ENCODE measurements at regions not wholly inside any gene's neighbourhood (a gene's known extent, or its start where the extent isn't known, plus 50 kb on each side); places are given as distances from the start of the nearest gene placed in this dataset.

DNA sequence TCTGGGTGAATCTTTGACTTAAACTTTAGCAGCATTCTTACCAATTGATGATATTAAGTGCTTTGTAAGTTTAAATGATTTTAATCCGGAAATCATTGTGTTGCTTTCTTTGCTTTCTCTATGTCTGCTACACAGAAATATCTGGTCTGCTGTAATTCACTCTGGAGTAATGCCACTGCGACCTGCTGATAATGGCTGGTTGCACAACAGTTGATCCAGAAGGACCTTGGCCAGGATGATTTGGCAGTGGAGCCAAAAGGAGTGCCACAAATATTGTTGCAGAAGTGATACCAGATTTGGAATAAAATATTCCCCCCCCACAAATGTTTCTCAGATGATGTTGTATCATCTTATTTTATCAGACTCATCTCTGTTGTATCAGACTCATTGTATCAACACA lies 2063.9 kb downstream of the MRPL39 start:
- no peak for DNase-seq

DNA sequence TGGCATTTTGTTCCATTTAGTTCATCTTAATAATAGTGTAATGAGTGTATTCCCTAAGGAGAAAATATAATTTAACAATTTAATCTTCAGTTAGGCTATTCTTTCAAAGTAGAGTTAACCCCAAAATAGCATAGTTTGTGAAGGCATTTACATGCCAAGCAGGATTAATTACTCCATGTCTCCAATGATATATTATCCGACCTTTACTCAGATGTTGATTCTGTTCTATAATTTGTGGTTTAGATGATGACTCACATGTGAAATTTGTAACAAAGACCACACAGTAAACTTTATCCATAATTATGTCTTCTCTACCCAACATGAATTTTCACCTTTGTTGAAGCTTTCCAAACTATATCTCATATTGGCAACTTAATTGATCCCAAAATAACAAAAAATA lies 2065.2 kb downstream of the MRPL39 start:
- DNase-seq = no peak

DNA sequence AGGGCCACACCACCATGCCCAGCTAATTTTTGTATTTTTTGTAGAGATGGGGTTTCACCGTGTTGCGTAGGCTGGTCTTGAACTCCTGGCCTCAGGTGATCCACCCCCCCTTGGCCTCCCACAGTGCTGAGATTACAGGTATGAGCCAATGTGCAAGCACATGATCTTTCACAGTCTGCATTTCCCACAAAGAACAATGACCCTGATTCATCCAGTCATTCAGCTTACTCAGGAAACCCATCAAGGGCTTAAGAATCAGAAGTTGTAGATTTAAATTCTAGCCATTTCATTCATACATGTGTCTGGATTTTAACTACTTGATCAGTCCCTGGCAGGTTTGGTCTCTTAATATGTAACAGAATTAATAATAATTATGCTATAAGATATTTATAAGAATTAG lies 2065.7 kb downstream of the MRPL39 start:
- no peak for DNase-seq

DNA sequence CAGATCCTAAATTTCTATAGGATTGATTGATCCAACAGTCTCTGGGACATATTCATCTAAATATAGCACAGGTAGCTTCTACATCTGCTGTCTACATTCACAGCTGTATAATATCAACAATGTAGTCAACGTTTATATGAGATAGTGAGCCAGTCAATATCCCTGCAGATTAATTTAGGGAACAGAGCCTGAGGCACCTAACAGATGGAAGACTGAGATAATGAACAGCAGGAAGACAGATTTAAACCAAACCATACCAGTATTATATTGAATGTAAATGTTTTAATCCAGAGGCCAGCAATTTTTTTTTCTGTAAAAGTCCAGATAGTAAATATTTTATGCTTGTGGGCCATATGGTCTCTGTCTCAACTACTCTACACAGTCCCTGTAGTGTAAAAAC lies 2072.4 kb downstream of the MRPL39 start:
- DNase-seq = no peak

DNA sequence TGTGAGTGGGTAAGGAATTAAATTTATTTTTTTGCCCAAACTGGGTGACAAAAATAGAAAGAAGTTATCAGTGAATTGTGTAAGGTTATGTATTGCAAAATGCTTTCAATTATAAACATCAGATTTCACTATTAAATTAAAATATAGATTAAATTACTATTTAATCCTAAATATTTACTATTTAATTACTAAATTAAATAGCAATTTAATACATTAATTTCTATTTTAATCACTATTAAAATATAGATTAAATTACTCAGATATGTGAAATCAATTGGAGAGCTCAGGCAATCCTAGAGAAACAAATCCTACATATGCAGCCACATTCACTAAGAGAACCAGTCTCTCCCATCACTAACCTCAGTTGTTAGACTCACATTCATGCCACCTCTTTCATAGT lies 2075.8 kb downstream of the MRPL39 start:
- DNase-seq = no peak

DNA sequence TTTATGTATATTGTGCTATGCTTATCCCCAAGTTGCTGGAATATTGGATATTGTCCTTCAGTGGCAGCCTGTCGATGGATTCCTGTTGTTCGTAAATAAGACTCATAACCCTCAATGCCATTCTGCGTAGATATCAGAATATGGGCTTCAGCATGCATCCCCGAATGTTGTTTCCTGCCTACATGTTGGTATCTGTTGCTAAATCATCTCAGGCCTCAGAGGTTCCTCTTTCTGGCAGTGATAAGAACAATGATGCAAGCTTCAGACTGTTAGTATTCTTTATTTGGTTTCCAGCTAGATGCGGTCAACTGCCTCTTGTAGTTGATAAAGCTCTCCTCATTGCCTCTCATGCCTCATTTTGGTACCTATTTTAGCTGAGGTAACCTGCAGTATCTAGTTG lies 2082.6 kb downstream of the MRPL39 start:
- DNase-seq = no peak

DNA sequence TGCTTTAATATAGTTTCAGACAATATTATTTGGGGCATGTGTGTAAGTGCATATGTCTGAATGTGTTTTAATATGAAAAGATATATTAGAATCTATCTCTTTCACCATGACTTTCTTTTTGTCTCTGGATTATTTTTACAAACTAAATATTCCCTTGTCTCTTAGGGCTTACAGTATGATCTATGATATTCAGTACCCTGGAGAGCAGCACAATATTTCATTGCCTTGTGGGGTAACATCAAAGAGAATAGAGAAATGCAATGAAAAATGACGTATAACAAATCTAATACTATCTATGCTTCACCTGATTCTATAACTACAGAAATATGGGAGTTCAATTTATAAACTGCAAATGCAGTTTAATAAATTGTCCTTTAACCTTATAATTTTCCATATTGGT lies 2084.5 kb downstream of the MRPL39 start:
- no peak for DNase-seq

DNA sequence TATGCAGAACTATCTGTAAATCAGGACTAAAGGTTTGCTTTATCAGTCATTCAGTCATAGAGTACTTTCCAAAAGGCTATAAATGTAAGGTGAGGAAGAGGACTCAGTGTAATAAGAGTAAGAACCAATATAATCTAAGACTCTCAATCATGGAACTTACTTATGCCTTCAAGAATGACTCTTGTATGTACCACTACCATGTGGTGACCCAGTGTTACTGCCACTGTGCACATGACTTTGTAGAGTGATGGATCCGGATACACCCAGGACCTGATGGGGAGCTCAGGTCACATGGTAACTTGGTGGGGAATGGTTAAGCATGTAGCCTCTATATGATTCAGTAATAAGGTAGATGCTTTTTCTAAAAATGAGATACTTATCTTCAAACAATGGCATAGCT lies 2099.8 kb downstream of the MRPL39 start:
- DNase-seq = no peak

DNA sequence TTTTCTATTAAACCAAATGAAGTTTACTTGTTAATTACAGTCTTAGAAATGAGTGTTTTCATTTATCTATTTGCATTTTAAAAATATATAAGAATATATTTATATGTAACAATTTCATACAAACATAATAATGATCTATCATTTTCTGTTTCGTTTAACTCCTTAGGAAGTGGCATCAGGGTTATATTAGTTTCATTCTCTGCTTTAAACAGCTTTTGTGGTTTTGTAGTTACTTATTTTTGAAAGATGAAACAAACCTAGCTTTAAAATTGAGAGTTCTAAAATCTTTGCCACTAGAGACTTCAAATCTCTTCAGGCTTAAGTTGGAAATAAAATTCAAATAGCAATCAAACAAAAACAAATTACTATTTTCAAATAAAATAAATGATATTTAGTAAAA lies 2110.6 kb downstream of the MRPL39 start:
- DNase-seq = no peak

DNA sequence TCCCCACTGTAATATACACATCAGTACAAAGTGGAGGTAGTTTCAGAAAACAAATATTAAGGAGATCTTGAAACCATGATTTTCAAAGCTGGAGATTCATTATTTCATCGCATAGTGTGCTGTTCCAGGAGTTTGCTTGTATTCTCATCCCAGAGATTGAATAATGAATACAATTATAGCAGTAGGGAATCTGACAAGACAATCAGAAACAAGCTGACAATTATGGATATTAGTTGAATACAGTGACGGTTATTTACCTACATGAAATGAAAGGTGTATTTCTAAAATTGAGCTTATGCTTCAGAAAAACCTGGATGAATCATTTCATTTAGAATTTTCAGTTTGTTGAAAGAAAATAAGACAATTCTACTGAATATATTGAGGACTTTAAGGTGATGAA lies 2119.0 kb downstream of the MRPL39 start:
- no peak for DNase-seq

DNA sequence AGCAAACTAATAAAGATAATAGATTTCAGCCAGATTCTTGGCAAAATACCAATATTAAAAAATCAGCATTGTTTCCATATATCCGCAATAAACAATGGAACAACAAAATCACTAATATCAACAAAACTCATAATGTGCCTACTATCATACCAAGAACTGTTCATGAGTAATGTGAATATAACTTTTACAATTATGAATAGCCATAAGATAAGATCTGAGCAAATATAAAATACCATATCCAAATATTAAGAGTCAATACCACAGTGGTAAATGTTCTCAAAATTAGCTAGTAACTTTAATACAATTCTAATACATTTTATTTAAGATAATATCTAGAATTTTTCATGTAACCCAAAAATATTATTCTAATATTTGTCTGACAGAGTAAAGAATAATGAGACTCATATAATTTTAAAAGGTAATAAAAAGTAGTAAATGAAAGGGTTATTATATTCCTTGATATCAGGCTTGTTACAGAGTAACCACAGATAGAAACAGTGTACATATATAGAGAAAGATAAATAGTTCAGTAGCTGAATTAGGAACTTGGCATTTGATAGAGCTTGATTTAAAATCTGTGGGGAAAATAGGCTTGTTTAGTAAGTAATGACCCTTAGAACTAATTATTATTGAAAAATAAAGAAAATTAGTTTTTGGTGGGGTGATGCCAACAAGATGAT lies 2126.6 kb downstream of the MRPL39 start:
- DNase-seq = no peak

DNA sequence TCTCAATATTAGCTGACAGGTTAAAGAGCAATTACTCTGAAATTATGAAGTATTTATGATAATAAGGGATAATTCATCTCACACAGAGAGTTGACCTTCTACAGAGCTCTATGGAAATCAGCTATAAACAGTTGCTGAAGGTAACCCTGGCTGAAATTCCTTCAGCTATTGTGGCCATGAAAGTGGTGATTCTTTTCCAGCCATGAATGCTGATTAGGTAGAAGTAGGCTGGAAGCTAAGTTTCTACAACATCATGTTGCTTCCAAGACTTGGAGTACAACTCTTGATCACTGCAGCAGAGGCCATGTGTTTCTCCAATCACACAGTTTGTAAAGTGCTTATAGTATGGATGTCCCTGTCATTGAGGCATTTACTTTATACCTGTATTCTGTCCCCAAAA lies 2128.9 kb downstream of the MRPL39 start:
- no peak for DNase-seq

DNA sequence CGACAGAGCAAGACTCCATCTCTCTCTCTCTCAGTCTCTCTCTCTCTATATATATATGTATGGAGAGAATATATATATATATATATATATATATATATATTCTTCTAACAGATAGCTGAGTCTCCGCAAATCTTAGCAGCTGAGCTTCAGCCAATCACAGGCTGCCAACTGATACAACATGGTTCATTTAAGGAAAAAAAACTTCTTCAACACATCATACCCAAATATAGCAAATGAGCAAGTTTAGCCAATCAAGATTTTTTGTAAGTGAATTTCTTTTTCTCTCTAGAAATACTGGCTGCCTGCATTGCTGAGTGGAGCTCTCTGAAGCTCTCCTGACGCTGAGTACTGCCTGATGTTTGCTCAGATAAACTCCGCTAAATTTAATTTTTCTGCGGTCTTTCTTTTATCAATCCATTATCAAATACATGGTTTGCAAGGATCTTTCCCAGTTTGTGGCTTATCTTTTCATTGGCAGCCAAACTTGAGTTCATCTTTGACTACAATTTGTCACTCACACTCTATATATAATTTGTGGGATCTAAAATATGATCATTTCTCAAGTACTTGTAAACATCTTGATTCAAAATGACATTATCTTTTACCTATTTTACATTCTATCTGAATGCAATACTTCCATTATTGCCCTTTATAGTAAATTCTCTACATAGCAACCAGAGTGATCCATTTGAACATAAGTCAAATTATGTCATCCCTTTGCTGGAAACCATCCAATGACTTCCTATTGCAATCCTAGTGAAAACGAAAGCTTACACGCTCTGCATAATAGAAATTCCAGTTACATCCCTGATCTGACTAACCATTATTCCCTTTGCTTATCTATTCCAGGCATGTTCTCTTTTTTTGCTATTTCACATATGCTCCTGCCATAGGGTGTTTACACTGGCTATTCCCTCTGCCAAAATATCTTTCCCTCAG lies 2131.7 kb downstream of the MRPL39 start:
- DNase-seq = peak; percentile 24

DNA sequence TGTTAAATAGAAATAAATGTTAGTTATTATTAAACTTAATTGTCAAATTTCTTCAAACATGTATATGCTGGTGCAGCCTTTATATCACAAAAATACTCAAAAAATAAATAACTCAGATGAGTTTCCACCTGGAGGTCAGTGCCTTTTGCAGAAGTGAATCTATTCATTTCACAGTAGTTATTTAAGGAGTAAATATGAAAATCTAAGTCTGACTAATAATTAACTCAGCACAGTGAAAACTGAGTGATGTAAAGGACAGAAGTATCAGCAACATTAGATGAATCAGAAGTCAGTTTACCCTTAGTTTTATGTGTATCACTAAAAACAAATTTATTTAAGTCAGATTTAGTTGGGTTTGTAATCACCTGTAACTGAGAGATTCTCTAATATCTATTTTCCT lies 2135.4 kb downstream of the MRPL39 start:
- no peak for DNase-seq

DNA sequence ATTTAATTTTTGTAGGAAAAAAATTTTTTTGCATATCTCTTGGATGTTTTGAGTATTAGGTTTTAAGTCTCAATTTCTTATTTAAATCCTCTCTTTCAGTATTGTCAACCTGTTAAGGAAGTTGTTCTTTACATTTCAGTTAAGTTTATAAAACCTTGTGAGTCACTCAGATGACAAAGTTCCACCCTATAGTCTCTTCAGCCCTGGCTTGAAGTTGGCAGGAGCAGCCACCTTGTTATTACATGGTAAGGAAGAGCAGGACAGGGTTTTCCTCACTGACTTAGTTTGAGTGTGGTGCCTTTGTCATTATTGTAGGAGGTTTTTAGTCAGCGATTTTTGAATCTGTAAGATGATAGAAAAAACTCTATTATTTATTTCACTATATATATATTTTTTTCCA lies 2143.9 kb downstream of the MRPL39 start:
- no peak for DNase-seq

DNA sequence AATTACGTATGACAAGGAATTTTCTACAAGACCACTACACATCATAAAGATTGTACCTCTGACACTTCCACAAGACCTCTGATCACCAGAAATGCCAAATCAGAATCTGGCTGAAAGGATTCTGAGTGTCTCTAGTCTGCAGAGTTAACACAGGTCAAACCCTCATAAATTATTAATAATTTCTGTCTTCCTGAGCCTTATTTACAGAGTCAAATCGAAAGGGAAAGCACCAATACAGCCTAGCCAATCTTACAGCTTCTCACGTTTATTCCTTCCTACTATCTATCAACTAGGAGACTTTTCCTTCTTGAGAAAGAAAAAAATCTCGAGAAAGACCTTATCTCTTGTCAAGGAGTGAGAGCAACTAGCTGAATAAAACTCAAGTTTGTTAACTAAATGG lies 2151.6 kb downstream of the MRPL39 start:
- no peak for DNase-seq

DNA sequence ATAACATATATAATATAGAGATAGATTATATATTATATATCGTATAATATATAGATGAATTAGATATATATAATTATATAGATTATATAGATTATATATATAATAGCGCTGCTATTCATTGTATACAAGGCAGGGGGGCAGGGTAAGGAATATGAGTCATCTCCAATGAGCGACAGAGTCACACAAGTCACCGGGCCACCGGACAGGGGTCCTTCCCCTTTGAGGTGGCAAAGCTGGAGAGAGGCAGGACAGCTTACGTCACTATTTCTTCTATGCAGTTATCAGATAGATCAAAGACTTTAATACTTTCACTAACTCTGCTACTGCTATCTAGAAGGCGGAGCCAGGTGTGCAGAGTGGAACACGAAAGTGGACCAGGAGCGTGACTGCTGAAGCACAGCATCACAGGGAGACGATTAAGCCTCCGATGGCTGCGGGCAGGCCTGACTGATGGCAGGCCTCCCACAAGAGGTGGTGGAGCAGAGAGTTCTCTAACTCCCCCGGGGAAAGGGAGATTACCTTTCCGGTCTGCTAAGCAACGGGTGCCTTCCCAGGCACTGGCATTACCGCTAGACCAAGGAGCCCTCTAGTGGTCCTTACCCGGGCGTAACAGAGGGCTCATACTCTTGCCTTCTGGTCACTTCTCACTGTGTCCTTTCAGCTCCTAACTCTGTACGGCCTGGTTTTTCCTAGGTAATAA lies 2154.7 kb downstream of the MRPL39 start:
- DNase-seq = peak; percentile 0

DNA sequence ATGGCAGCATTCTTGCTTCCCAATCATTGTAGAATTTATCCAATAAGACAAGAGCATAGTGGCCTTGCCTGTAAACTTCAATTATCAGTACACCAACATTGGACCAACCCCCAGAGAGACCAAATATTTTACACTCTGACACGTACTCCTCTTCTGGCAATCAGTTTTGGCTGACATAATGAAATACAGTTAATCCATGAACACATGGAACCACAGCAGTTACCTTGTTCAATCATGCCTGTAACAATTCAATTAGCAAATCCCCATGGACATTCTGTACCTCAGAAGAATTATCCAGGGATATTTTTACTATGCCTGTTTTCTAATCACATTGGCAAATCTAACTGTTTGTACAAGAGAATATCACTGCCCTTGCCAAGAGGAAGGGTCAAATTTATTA lies 2162.0 kb downstream of the MRPL39 start:
- DNase-seq = no peak

DNA sequence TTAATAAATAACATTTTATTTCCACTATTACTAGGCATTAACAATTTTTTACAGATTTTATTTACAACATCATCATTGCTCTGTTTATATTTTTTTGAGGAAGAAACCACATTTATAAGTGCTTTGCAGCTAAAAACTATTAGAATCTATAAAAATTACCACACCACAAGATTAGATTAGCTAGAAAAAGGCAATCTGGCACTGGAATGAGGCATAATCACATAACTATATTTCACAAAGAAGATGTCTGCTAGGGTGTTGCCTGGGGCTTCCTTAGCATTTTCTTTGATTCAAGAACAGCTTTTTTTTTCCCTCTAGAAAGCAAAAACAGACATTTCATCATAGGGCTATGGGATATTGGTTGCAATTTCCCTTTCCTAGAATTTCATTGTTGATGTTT lies 2169.2 kb downstream of the MRPL39 start:
- DNase-seq = no peak

DNA sequence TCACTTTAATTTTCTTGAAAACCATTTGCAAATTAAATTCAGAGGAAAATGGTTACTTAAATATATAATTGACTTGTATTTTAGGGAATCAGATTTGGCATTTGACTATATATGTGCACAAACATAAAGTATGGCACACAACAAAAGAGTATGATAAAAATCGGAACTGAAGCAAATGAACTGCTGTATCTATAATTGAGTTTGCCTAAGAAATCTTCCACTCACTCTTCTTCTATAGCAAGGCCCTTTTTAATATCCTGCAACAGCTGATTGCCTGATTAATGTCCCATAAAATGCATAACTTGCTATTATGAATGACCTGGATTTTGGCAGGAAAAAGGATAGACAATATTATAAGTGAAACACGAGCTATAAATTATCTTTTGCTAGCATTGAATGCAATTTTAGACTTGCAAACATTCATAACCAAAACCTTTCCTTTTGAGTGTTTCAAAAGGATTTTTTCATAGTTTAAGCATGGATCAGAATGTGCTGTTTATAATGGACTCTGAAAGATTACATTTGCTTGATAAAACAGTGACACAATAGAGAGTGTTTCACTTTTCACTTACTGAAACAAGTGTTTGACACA lies 2204.3 kb downstream of the MRPL39 start:
- no peak for DNase-seq

DNA sequence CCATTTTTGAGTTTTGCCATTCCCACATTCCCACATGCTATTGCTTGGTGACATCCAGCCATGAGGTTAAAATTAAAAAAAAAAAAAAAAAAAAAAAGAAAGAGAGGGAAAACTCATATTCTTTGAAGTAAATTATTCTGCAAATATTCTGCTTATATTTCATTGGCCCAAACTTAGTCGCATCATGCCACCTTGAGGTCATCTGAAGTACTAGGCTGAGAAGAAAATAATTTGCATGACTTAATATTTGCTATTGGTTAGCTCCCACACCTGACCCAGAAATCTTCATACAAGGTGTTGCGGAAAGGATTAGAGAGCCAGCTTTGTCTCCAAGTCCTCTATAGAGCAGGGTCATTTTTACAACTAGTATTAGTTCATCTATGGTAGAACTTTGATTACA lies 2206.0 kb downstream of the MRPL39 start:
- peak; percentile 2 for DNase-seq

DNA sequence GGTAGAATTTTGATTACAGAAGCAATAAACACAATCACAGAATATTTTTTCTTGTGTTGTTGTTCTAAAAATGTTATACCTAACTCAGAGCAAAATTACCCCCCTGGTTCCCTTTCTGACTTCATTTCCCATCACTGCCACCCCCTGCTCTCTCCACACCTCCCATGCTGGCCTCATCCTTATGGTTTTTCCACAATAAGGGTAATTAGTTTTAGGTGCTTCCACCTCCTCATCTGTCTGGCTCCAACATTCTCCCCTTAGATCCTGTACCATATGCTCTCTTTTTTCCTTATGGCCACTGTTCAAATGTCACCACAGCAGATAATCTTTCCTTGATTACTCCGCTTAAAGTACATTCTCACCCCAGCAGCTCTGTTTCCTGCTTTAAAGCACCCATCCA lies 2208.6 kb downstream of the MRPL39 start:
- no peak for DNase-seq

DNA sequence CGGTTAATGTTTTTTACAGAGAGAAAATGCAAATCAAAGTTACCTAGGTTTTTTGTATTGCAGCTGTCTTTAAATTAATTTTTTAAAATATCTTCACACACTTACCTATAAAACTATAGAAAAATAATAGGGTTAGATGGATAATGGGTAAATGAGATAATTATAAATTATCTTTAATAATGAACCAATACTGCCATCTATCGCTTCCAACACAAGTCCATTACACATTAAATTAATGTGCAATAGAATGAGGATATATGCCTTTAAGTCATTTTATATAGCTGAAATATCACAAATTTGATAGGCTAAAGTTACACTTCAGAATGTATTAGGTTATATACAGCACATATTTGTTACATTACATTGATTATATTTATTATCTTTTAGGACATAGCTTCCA lies 2212.8 kb downstream of the MRPL39 start:
- no peak for DNase-seq
